Astrocyte of the cerebellum (primary cell): ENCODE measurements at regions not wholly inside any gene's neighbourhood (a gene's known extent, or its start where the extent isn't known, plus 50 kb on each side); places are given as distances from the start of the nearest gene placed in this dataset.

Experiments used
- DNase-seq: peaks from one replicate; pipeline ENCODE4 v3.0.0-alpha.2; 2011; ENCODE audit warnings: low read depth
- H3K4me3 ChIP-seq: 2 replicates; pipeline ENCODE4 v1.5.1; 2011; ENCODE audit warnings: mild to moderate bottlenecking, low read depth, low read length, moderate library complexity
- CTCF ChIP-seq: IDR thresholded peaks from 2 replicates; pipeline ENCODE4 v1.5.1; 2012; ENCODE audit warnings: low read length, low read depth, moderate library complexity, mild to moderate bottlenecking; ENCODE audit errors: missing control alignments
- in situ Hi-C: cut with HindIII; loops from 2 replicates; pipeline ENCODE4 v1.10.0; 2017; ENCODE audit warnings: low sequenced_read_pairs

GRCh38 chr20:57086066-57086465 lies 180.4 kb downstream of the BMP7 start:
- no peak for TF ChIP-seq CTCF
- in situ Hi-C loops = no loop called here

GRCh38 chr20:57087102-57087501 lies 179.3 kb downstream of the BMP7 start:
- in situ Hi-C loops = no loop called here
- DNase-seq = no peak
- no peak overlapping the region for H3K4me3 ChIP-seq
- no peak for TF ChIP-seq CTCF

More at GRCh38 chr20:57086066-57086465, 180.4 kb downstream of the BMP7 start:
- no peak overlapping the region for H3K4me3 ChIP-seq
- no peak for DNase-seq

- TF ChIP-seq CTCF = no peak
- no peak for DNase-seq
- in situ Hi-C loops = no loop called here
- H3K4me3 ChIP-seq = no peak overlapping the region
Measured at GRCh38 chr20:57087705-57088104, 178.7 kb downstream of the BMP7 start.

- in situ Hi-C loops = no loop called here
- DNase-seq = no peak
- H3K4me3 ChIP-seq = no peak overlapping the region
- TF ChIP-seq CTCF = no peak
Measured at GRCh38 chr20:57088436-57088835, 178.0 kb downstream of the BMP7 start.

- peak; percentile 91 for TF ChIP-seq CTCF
- H3K4me3 ChIP-seq = no peak overlapping the region
- in situ Hi-C loops = no loop called here
- no peak for DNase-seq
Measured at GRCh38 chr20:57089699-57090144, 176.7 kb downstream of the BMP7 start.

GRCh38 chr20:57090590-57091560 lies 175.6 kb downstream of the BMP7 start:
- in situ Hi-C loops = no loop called here
- DNase-seq = no peak
- TF ChIP-seq CTCF = no peak
- no peak overlapping the region for H3K4me3 ChIP-seq
